ENCODE measurements at regions not wholly inside any gene's neighbourhood (a gene's known extent, or its start where the extent isn't known, plus 50 kb on each side); places are given as distances from the start of the nearest gene placed in this dataset.

DNA sequence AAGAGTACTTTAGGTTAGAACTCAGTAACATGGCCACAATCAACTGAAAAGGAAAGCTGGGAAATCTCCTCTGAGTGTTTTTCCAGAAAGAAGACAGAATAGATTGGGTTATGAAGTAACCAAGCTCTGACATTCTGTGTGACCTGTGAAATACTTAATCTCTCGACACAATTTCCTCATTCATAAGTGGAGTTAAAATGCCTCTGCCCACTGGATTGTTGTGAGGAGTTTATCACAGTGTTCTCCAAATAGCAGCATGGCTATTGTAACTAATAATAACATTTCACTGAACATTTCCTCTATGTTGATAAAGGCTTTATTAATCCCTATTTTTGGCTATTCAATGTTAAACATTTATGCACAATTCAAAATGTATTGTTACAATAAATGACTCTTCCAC lies 311.0 kb downstream of the GABRB2 start:
- DNase-seq: no peak

- no peak for DNase-seq
Measured at GRCh38 chr5:161233553-161233952, 313.0 kb downstream of the GABRB2 start.

GRCh38 chr5:161230221-161230620 lies 316.3 kb downstream of the GABRB2 start:
- DNase-seq: no peak

GRCh38 chr5:161219816-161220215 lies 326.7 kb downstream of the GABRB2 start:
- no peak for DNase-seq

- DNase-seq: no peak
Measured at GRCh38 chr5:161216877-161217276, 329.6 kb downstream of the GABRB2 start.

GRCh38 chr5:161212123-161212712 lies 334.3 kb downstream of the GABRB2 start:
- no peak for DNase-seq

DNA sequence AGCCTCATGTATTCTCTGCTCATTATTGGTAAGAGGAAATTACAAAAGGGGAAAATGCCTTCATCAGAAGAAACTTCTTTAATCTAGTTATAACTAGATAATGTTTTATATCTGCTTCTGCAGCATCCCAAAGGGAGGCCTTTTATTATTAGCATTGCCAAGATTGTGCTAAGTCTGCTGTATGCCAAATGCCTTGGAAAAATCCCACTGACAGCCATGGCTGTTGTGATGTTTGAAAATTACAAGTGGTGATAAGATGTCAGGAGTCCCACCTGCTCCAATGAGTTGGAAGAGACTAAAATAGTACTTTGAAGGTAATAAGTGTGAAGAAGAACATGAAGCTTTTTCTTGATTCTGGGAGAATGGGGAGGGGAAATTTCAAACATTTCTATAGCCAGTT lies 345.0 kb downstream of the GABRB2 start:
- no peak for DNase-seq

- no peak for DNase-seq
Measured at GRCh38 chr5:161190778-161191177, 338.8 kb upstream of the ATP10B start.

GRCh38 chr5:161190086-161190485 lies 338.1 kb upstream of the ATP10B start:
- DNase-seq: no peak

DNA sequence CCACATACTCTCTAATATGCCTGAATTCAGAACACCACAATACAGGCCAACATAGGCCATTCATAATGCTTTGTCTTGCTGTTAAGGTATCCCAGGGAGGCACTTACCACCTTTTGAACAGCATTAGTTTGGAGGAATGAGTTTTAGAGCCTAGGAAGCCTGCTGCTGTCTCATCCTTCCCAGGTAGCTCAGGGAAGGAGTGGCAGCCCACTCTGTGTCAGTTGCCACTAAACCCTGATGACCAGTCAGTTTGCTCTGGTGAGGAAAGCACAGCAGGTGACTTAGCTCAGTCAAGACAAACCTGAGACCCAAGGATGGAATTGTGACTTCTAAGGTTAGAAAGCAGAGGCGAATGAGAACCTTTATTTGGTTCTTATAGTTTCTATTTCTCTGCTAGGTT lies 337.4 kb upstream of the ATP10B start:
- no peak for DNase-seq

- no peak for DNase-seq
Measured at GRCh38 chr5:161183559-161183958, 331.5 kb upstream of the ATP10B start.

- no peak for DNase-seq
Measured at GRCh38 chr5:161176221-161176620, 324.2 kb upstream of the ATP10B start.

- no peak for DNase-seq
Measured at GRCh38 chr5:161169776-161170175, 317.8 kb upstream of the ATP10B start.

GRCh38 chr5:161167016-161167767 lies 315.2 kb upstream of the ATP10B start:
- DNase-seq: no peak

GRCh38 chr5:161165998-161166660 lies 314.1 kb upstream of the ATP10B start:
- no peak for DNase-seq

GRCh38 chr5:161157925-161158324 lies 305.9 kb upstream of the ATP10B start:
- DNase-seq: no peak

DNA sequence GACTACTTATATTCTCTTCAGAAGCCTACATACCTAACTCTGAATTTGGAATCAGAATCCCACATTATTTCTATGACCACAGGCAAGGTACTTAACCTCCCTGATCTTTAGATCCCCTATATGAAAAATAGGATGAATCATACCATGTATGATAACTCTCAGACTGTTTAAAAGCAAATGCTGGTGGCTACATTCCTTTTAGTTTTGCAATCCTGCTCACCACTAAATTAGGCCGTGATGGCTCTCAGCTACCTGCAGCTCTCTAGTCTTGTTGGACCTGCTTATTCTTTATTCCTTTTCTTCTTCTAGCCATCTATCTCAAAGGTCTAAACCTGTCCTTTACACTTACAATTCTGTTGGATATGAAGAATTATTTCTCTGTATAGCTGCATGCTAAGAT lies 303.4 kb upstream of the ATP10B start:
- DNase-seq: no peak

DNA sequence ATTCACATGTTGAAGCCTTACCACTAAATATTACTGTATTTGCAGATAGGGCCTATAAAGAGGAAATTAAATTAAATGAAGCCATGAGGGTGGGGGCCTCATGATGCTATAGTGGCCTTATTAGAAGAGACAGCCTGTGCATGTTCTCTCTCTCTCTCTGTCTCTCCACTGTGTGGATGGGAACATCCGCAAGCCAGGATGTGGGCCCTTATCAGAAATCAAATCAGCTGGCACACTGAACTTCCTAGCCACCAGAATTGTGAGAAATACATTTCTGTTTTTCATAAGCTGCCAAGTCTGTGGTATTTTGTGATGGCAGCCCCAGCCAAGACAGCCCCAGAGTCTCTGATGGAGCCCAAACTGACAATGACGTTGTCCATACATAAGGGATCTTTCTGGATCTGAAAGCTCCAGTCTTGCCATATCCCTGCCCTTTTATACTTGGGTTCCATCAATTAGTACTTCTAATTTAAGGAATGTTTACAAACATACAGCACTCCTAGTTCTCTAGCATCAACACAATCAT lies 300.5 kb upstream of the ATP10B start:
- DNase-seq: no peak

DNA sequence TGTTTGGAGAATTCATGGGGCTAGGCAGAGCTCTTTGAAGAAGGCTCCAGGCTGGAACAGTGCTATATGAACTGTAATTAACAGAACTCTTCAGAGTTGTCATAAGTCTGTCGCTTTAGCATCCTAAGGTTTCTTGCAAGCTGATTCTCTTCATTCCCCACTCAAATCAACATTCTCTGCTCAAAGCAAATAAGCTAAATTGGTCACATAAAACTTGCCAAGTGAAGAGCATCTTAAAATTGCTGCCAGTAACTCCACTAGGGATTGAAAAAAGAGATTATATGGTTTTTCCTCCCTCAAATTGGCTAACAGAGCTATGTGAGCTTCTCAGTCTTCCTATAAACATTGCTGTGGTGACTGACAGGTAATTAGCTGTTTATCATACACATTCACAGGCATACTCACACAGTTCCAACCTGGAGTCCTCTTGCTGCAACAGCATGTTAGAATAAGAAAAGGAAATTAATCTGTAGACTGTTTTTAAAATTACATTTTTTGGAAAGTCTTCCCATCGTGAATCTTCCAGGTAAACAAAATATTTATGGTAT lies 298.5 kb upstream of the ATP10B start:
- no peak for DNase-seq

- no peak for DNase-seq
Measured at GRCh38 chr5:161149078-161149477, 297.1 kb upstream of the ATP10B start.

DNA sequence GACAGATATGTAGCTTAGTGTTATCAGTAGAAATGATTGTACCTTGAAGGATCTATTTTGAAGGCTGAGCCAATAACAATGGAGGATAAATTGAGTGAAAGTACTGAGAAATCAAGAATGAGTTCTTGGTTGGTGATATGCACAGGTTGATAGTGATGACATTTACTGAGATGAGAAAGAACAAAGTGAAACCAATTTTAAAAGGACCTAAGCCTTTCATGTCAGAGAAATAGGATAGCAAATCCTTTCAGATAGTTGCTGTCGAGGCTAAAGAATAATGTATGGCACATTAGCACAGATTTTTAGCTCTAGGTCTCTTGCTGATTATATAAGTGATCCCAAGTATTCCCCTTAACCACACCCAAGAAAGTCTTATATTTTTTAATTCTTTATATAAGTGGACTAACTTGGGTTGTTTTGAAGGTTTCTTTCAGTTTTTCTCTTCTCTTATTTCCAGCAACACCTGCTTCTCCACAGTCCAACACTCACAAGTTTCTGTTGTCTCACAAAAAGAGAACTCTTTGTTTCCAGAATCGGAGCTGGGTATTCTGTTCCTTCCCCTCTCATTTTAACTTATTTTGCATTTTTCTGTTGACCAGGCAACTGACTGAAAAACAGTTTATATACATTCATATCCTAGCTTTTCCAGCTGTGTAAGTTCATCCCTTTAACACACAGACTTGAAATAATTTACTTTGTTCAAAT lies 286.9 kb upstream of the ATP10B start:
- DNase-seq: no peak

GRCh38 chr5:161134956-161135355 lies 282.9 kb upstream of the ATP10B start:
- DNase-seq: no peak

DNA sequence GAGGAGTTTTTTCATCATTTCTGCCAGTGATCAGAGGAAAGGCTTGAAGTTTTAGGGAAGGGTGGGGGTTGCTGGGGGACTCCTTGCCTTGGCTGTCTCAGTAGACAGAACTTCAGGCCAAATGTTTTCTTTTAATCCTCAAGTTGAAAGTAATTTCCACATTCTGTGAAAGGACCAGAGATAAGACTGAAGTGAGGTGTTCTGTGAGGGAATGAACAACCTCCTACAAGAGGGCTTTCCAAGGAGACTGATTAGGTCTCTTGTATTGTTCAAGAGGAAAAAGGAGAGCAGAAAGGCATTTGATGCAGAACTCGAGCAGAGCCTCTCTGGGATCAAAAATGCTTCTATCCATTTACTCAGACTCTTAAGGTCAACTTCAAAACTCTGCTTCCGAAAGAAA lies 282.1 kb upstream of the ATP10B start:
- DNase-seq: no peak
